AG04450 (cell line): ENCODE measurements at regions not wholly inside any gene's neighbourhood (a gene's known extent, or its start where the extent isn't known, plus 50 kb on each side); places are given as distances from the start of the nearest gene placed in this dataset.

Experiments
- CTCF ChIA-PET: fragments of 300-600, 350-600 bp; formaldehyde crosslinking; extraction: SDS; loops from one replicate; lab custom pipeline; 2022; ENCODE audit warnings: antibody characterized with exemption, inconsistent platforms; lab: Charles Lee
- POLR2A ChIA-PET: fragments of 350-600 bp; formaldehyde crosslinking; extraction: SDS; loops from one replicate; lab custom pipeline; 2021; ENCODE audit warnings: antibody characterized with exemption, inconsistent platforms; lab: Yijun Ruan, JAX
- DNase-seq: peaks from one replicate; pipeline ENCODE4 v3.0.0-alpha.2; 2011; ENCODE audit warnings: low read depth, low spot score
- H3K27ac ChIP-seq: one replicate; pipeline ENCODE4 v1.5.1; 2012; ENCODE audit warnings: low read depth, low read length, control low read depth
- H3K27me3 ChIP-seq: one replicate; pipeline ENCODE4 v1.6.0; 2012; ENCODE audit warnings: low read length; ENCODE audit not compliant: control insufficient read depth, insufficient read depth
- H3K4me3 ChIP-seq: 2 replicates; pipeline ENCODE4 v1.5.1; 2011; ENCODE audit warnings: mild to moderate bottlenecking, low read depth, low read length, control low read depth
- H3K9me3 ChIP-seq: 2 replicates; pipeline ENCODE4 v1.5.1; 2012; ENCODE audit warnings: low read length; ENCODE audit not compliant: control insufficient read depth, insufficient read depth
- TF ChIP-seq, protein P1 (sequence below): IDR thresholded peaks from 2 replicates; pipeline ENCODE4 v1.5.1; 2011; ENCODE audit warnings: low read depth, low read length, control low read depth, inconsistent platforms

DNA sequence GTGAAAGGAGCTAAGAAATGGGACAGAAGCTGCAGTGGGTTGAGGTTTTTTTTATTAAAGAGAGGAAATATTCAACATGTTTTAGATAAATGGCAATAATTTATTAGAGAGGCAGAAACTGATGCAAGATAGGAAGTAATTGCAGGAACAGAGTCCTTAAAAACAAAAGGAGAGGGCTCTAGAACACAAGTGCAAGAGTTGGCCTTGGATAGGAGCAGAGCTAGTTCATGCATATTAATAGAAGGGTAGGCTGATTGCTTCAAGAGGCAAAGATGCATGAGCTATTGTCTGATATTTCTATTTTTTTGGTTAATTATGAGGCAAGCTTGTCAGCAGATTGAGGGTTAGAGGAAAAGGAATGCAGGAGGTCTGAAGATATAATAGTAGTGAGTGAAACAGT, 91.0 kb upstream of the GPRIN3 start:
- Histone ChIP-seq H3K27me3 (no peaks in the 10 kb centered on the region), H3K4me3 (no peak overlapping the region), H3K9me3 (no peaks in the 10 kb centered on the region), H3K27ac (no peak overlapping the region)
- POLR2A ChIA-PET: no interaction called here
- CTCF ChIA-PET: no interaction called here
- no peak for DNase-seq
- TF ChIP-seq, protein P1, sequence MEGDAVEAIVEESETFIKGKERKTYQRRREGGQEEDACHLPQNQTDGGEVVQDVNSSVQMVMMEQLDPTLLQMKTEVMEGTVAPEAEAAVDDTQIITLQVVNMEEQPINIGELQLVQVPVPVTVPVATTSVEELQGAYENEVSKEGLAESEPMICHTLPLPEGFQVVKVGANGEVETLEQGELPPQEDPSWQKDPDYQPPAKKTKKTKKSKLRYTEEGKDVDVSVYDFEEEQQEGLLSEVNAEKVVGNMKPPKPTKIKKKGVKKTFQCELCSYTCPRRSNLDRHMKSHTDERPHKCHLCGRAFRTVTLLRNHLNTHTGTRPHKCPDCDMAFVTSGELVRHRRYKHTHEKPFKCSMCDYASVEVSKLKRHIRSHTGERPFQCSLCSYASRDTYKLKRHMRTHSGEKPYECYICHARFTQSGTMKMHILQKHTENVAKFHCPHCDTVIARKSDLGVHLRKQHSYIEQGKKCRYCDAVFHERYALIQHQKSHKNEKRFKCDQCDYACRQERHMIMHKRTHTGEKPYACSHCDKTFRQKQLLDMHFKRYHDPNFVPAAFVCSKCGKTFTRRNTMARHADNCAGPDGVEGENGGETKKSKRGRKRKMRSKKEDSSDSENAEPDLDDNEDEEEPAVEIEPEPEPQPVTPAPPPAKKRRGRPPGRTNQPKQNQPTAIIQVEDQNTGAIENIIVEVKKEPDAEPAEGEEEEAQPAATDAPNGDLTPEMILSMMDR: no peak

DNA sequence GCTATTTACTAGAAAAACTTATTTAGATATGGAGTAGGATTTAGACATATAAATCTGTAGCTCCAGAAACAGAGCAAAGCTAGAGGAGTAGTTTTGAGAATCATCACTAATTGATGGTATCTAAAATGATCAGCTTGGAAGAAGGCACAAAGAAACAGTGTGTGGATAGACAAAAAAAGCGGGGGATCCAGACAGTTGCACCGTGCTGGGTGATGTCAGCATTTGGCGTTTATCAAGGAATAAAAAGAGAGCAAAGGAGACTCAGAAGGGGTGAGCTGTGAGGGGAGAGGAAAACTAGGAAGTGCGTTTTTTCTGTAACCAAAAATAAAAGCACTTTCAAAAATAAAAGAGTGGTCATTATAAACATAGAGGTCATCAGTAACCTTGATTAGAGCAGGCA, 90.5 kb upstream of the GPRIN3 start:
- DNase-seq: no peak
- Histone ChIP-seq H3K9me3 (no peaks in the 10 kb centered on the region), H3K4me3 (no peak overlapping the region), H3K27ac (no peak overlapping the region), H3K27me3 (no peaks in the 10 kb centered on the region)
- CTCF ChIA-PET: interaction anchor here (0.6 kb wide), 1 partner anchor 172 kb away, joined by 3 read pairs; no protein-coding TSS in a partner anchor
- POLR2A ChIA-PET: no interaction called here
- TF ChIP-seq, protein P1: no peak

DNA sequence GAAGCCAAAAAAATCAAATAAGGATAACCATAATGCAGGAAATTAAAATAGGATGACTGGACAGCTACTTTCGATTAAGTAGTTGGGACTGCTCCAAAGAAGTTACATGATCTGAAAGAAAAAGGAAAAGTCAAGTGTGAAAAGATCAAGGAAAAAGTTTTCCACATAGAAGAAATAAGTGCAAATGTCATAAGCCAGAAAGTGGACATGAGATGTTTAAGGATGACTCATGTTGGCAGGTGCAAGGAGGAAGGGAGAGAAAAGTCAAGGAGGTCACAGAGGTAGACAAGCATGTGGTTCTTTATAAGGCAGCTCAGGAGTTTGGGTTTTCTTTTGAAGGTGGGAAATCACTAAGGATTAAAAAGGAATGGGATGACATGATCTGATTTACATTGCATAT, 89.8 kb upstream of the GPRIN3 start:
- DNase-seq: no peak
- H3K27ac ChIP-seq: no peak overlapping the region
- TF ChIP-seq, protein P1: no peak
- no peaks in the 10 kb centered on the region for H3K9me3 ChIP-seq
- POLR2A ChIA-PET: no interaction called here
- CTCF ChIA-PET: no interaction called here
- H3K27me3 ChIP-seq: no peaks in the 10 kb centered on the region
- no peak overlapping the region for H3K4me3 ChIP-seq

- Histone ChIP-seq H3K9me3 (no peaks in the 10 kb centered on the region), H3K4me3 (no peak overlapping the region), H3K27ac (no peak overlapping the region), H3K27me3 (no peaks in the 10 kb centered on the region)
- CTCF ChIA-PET: no interaction called here
- TF ChIP-seq, protein P1: no peak
- DNase-seq: no peak
- POLR2A ChIA-PET: no interaction called here
Measured at GRCh38 chr4:89382439-89382838, 74.8 kb upstream of the GPRIN3 start.

DNA sequence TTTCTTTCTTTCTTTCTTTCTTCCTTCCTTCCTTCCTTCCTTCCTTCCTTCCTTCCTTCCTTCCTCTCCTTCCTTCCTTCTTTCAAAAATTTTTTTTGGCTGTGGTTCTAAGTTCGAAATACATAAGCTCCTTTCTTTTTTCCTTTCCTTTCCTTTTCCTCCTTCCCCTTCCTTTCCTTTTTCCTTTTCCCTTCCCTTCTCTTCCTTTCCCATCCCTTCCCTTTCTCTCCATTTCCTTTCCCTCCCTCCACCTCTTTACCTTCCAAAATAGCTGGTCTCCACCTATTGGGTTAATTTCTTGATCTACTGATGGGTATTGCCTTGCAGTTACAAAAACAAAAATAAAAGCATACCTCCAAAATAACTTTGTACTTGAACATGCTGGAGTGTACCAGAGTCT, 73.4 kb upstream of the GPRIN3 start:
- Histone ChIP-seq H3K4me3 (no peak overlapping the region), H3K27me3 (no peaks in the 10 kb centered on the region), H3K27ac (no peak overlapping the region), H3K9me3 (no peaks in the 10 kb centered on the region)
- DNase-seq: no peak
- CTCF ChIA-PET: no interaction called here
- POLR2A ChIA-PET: no interaction called here
- TF ChIP-seq, protein P1: no peak
